Sigmoid colon (tissue), 4 donors: ENCODE measurements at regions not wholly inside any gene's neighbourhood (a gene's known extent, or its start where the extent isn't known, plus 50 kb on each side); places are given as distances from the start of the nearest gene placed in this dataset.

Source experiments
- EP300 ChIP-seq, 4 donors: sonication (generic); formaldehyde crosslinking; IDR thresholded peaks; one replicate each; pipeline ENCODE4 v1.6.1; 2017; ENCODE audit warnings: antibody characterized with exemption in 4 of 4
- TF ChIP-seq, protein P1 (sequence below), 4 experiments: fragments of 450-650 bp in 3 of 4; fragments of 200-600 bp in 1 of 4; IDR thresholded peaks; one replicate each; pipeline ENCODE4 v1.5.1; 2016 to 2019; ENCODE audit warnings: antibody characterized with exemption in 4 of 4, mild to moderate bottlenecking in 3 of 4, moderate library complexity in 2 of 4

DNA sequence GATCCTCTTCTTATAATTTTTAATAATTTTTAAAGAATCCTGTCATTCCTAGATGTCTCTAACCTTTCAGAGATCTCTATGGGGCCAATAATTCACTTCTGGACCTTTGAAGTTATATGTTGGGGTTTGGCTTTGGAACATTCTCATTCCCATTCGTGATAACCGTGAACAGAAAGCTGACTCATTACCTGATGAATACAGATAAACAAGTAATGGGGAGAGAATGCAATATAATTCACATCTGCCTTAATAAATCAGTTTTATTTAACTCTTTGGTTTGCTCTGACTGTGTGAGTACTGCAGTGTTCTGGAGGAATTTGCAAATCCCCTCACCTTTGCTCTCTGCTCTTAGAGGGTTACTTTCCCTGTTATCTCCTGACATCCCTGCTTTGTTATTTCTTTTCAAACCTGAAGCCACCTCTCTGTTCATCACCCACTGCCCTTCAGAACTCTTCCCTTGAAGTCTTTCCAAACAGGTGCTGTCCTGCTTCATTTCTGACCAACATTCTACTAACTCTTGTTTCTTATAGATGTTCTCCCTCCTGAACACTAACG, 79.6 kb upstream of the SLC38A2 start:
- TF ChIP-seq, protein P1, sequence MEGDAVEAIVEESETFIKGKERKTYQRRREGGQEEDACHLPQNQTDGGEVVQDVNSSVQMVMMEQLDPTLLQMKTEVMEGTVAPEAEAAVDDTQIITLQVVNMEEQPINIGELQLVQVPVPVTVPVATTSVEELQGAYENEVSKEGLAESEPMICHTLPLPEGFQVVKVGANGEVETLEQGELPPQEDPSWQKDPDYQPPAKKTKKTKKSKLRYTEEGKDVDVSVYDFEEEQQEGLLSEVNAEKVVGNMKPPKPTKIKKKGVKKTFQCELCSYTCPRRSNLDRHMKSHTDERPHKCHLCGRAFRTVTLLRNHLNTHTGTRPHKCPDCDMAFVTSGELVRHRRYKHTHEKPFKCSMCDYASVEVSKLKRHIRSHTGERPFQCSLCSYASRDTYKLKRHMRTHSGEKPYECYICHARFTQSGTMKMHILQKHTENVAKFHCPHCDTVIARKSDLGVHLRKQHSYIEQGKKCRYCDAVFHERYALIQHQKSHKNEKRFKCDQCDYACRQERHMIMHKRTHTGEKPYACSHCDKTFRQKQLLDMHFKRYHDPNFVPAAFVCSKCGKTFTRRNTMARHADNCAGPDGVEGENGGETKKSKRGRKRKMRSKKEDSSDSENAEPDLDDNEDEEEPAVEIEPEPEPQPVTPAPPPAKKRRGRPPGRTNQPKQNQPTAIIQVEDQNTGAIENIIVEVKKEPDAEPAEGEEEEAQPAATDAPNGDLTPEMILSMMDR (IDR thresholded peaks at IDR 0.05), result no peak
- TF ChIP-seq EP300 (IDR thresholded peaks at IDR 0.05), result no peak
